ENCODE measurements at regions not wholly inside any gene's neighbourhood (a gene's known extent, or its start where the extent isn't known, plus 50 kb on each side); places are given as distances from the start of the nearest gene placed in this dataset.

GRCh38 chr7:121510858-121511482, 114.9 kb upstream of the FAM3C start:
- H3K4me3 ChIP-seq (ENCODE audit: insufficient read depth, low read depth, low read length) = peak overlapping the region; percentile 7; the same call in 1 of the 2 replicates
- H2AK9ac ChIP-seq (replicated peaks; ENCODE audit: low read depth, low read length, poor library complexity) = no peak overlapping the region
- H2AK5ac ChIP-seq (ENCODE audit: low read depth, low read length) = no peak overlapping the region
- H2BK20ac ChIP-seq (ENCODE audit: low read depth, low read length) = no peak overlapping the region
- no peak for ATAC-seq (ENCODE audit: low read depth)
- dilution Hi-C loops (cut with HindIII; ENCODE audit: low sequenced_read_pairs, unreplicated experiment) = no loop called here
- no peak overlapping the region for H2BK5ac ChIP-seq (ENCODE audit: low read depth, low read length, poor library complexity, severe bottlenecking)
- H3K23ac ChIP-seq (ENCODE audit: low read depth, low read length) = no peak overlapping the region
- no peak overlapping the region for H4K8ac ChIP-seq (ENCODE audit: low read depth in 2 of 2, low read length in 2 of 2)
- 40% methylated on average over 1 of the region's 5 CpGs; no CpG with 5 or more reads in 1 of the 2 experiments for WGBS, 2 experiments (ENCODE audit: extremely low coverage in 2 of 2, insufficient read length in 1 of 2)
- H2BK120ac ChIP-seq (ENCODE audit: low read depth, low read length) = no peak overlapping the region
- H3K9me3 ChIP-seq (ENCODE audit: control insufficient read depth, insufficient read depth, low read length) = peaks cover 13% of the 10 kb centered on the region
- no peak overlapping the region for H3K27ac ChIP-seq (ENCODE audit: insufficient read depth, low read length)
- no peak overlapping the region for H4K91ac ChIP-seq (ENCODE audit: insufficient read depth, low read depth, low read length)
- ChIA-PET CTCF (no interaction called here), POLR2A (ENCODE audit: unreplicated experiment) (no interaction called here)
- in situ Hi-C loops (cut with MboI; ENCODE audit: low sequenced_read_pairs) = no loop called here
- no peaks in the 10 kb centered on the region for H4K20me1 ChIP-seq (ENCODE audit: insufficient read depth, low read length)
- no peak overlapping the region for H3K14ac ChIP-seq (replicated peaks; ENCODE audit: low read depth, low read length)
- no peak overlapping the region for H2AFZ ChIP-seq (replicated peaks; ENCODE audit: low read length, poor library complexity)
- H3K79me1 ChIP-seq (ENCODE audit: low read depth in 1 of 2, low read length in 2 of 2) = no peaks in the 10 kb centered on the region
- no peak for DNase-seq
- intact Hi-C loops (cut with micrococcal nuclease) = no loop called here
- H3K9ac ChIP-seq (ENCODE audit: low read depth, low read length) = no peak overlapping the region
- no peaks in the 10 kb centered on the region; the same call in 1 of the 2 replicates for H3K27me3 ChIP-seq (ENCODE audit: control insufficient read depth, insufficient read depth, low read length)
- no peaks in the 10 kb centered on the region for H3K9me1 ChIP-seq (ENCODE audit: insufficient read depth, low read length)
- no TSS peak for BruUV-seq (replicated peaks)
- H3K4me2 ChIP-seq (ENCODE audit: low read depth, low read length) = no peak overlapping the region
- no peak overlapping the region for H3K56ac ChIP-seq (ENCODE audit: extremely low read depth, insufficient read depth, low read length)
- H3K18ac ChIP-seq (ENCODE audit: low read depth, low read length) = no peak overlapping the region
- no peaks in the 10 kb centered on the region for H3K36me3 ChIP-seq (ENCODE audit: control insufficient read depth, insufficient read depth, low read length)
- no peak for TF ChIP-seq CTCF (conservative IDR thresholded peaks at IDR 0.05; ENCODE audit: low read depth, low read length)
- TF ChIP-seq SMC3 (IDR thresholded peaks at IDR 0.05; ENCODE audit: low read depth, low read length) = no peak
- no peak for TF ChIP-seq USF2 (IDR thresholded peaks at IDR 0.05; ENCODE audit: low read depth, low read length)
- H4K5ac ChIP-seq (ENCODE audit: low read depth, low read length) = no peak overlapping the region
- H2BK15ac ChIP-seq (ENCODE audit: low read depth, low read length) = no peak overlapping the region
- H3K4me1 ChIP-seq (ENCODE audit: control insufficient read depth, insufficient read depth, low read length) = no peaks in the 10 kb centered on the region
- H3K4ac ChIP-seq (ENCODE audit: low read depth, low read length) = no peak overlapping the region

Data from IMR-90 (cell line).